ENCODE measurements at regions not wholly inside any gene's neighbourhood (a gene's known extent, or its start where the extent isn't known, plus 50 kb on each side); places are given as distances from the start of the nearest gene placed in this dataset.
"Not testable (repeated sequence)": the region's sequence is repeated elsewhere in the genome, so short reads cannot be mapped to it uniquely, and the experiment has no call there.

DNA sequence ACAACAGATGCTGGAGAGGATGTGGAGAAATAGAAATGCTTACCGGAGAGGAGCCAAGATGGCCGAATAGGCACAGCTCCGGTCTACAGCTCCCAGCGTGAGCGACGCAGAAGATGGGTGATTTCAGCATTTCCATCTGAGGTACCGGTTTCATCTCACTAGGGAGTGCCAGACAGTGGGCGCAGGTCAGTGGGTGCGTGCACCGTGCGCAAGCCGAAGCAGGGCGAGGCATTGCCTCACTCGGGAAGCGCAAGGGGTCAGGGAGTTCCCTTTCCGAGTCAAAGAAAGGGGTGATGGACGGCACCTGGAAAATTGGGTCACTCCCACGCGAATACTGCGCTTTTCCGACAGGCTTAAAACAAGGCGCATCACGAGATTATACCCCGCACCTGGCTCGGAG, 182.2 kb upstream of the CMC1 start:
- H3K9me3 Mint-ChIP-seq, H3K27me3 Mint-ChIP-seq, H3K27ac Mint-ChIP-seq, H3K4me1 Mint-ChIP-seq, H3K36me3 Mint-ChIP-seq, H3K4me3 Mint-ChIP-seq: not testable (repeated sequence)

DNA sequence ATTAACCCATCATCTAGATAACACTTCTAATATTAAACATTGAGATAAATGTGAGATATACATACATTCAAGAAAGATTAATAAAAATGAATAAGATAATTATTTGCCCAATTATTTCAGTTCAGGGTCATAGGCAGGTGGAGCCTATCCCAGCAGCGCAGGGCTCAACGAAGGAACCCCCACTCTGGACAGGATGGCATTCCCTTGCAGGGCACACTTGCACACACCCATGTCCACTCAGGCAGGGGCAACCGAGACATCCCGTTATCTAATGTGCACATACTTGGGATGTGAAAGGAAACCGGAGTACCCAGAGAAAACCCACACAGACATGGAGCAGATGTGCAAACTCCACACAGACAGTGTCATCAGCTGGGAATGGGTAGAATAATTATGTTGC, 175.4 kb upstream of the CMC1 start:
- H3K4me3 Mint-ChIP-seq = no peak overlapping the region
- H3K9me3 Mint-ChIP-seq = peaks cover 0 to 9% (median 7%) of the 10 kb centered on the region in 3 donors
- no peaks in the 10 kb centered on the region for H3K36me3 Mint-ChIP-seq
- no peaks in the 10 kb centered on the region for H3K4me1 Mint-ChIP-seq
- no peaks in the 10 kb centered on the region for H3K27me3 Mint-ChIP-seq
- H3K27ac Mint-ChIP-seq = no peak overlapping the region

DNA sequence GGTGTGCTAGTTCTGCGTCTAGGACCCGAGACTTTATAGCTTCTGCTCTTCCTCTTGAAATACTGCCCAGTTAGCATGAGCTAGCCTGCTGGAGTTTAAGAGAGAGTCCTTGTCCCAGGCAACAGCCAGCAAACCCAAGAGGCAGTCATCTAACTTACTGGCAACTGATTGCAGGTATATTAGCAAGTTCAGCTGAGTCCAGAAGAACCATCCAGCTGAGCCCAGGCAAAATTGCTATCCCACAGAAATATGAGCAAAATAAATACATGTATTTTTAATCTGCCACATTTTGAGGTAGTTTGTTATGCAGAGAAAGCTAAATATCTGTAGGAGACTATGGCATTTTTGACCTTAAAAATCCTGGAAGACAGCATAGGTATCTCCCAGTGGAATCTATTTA, 174.4 kb upstream of the CMC1 start:
- no peaks in the 10 kb centered on the region for H3K4me1 Mint-ChIP-seq

DNA sequence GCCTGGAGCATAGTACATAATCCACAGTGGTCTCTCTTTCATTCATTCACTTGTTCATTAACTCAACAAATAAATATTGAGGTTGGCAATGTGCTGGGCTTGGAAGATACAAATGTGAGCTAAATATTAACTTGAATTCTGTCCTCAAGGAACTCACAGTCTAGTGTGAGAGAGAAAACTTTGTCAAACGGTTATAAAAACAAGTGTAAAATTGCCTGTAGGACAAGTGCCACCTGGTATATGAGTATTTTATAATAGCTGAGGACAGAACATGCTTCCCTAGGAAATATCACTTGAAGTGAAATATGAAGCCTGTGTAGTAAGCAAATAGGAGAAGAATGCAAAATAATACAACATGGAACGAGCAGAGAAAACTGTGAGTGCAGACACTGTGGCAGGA, 173.1 kb upstream of the CMC1 start:
- Mint-ChIP-seq H3K36me3 (no peaks in the 10 kb centered on the region), H3K27ac (no peak overlapping the region), H3K4me1 (no peaks in the 10 kb centered on the region), H3K4me3 (no peak overlapping the region), H3K27me3 (no peaks in the 10 kb centered on the region), H3K9me3 (peaks cover 0 to 9% (median 7%) of the 10 kb centered on the region in 3 donors)

More for the DNA sequence above, 174.4 kb upstream of the CMC1 start:
- Mint-ChIP-seq H3K9me3 (peaks cover 0 to 9% (median 7%) of the 10 kb centered on the region in 3 donors), H3K27ac (no peak overlapping the region), H3K36me3 (no peaks in the 10 kb centered on the region), H3K4me3 (no peak overlapping the region), H3K27me3 (no peaks in the 10 kb centered on the region)

DNA sequence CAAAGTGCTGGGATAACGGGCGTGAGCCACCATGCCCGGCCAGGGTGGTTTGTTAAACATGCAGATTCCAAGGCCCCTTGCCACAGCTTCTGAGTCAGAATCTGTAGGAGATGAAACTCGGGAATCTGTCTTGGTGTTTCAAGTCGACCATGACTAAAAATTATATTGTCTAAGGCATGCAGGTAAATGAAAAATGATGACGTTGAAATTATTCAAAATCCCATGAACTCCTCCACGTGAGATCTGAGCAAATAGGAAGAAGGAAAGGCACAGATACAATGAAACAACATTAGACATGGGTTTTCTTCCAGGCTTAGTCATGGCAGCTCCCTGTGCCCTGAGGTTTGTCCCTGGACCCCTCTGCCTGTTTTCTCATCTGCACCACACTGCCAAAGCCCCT, 172.0 kb upstream of the CMC1 start:
- no peaks in the 10 kb centered on the region for H3K36me3 Mint-ChIP-seq
- H3K4me1 Mint-ChIP-seq = no peaks in the 10 kb centered on the region
- H3K4me3 Mint-ChIP-seq = no peak overlapping the region
- peaks cover 0 to 9% (median 7%) of the 10 kb centered on the region in 3 donors for H3K9me3 Mint-ChIP-seq
- no peaks in the 10 kb centered on the region for H3K27me3 Mint-ChIP-seq
- no peak overlapping the region for H3K27ac Mint-ChIP-seq

DNA sequence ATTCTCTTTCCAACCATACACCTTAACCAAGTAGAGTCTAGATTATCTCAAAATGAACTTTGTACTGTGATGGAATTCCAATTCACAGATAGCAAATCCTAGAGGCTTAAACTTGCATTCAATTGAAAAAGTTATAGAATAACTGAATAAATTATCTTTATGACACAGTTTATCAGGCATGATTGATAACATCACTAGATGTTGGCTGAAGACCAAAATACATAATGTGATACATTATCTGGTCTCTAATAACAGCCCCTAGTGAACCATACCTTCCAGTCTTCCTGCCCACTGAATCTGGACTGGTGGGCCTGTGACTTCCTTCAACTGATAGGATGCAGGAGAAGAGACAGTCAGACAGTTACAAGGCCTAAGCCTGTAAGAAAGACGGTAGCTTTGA, 165.2 kb upstream of the CMC1 start:
- H3K4me1 Mint-ChIP-seq = no peaks in the 10 kb centered on the region
- H3K27ac Mint-ChIP-seq = no peak overlapping the region
- H3K36me3 Mint-ChIP-seq = no peaks in the 10 kb centered on the region
- H3K27me3 Mint-ChIP-seq = no peaks in the 10 kb centered on the region
- H3K9me3 Mint-ChIP-seq = peaks cover 0 to 2% (median 0%) of the 10 kb centered on the region in 3 donors
- no peak overlapping the region for H3K4me3 Mint-ChIP-seq

DNA sequence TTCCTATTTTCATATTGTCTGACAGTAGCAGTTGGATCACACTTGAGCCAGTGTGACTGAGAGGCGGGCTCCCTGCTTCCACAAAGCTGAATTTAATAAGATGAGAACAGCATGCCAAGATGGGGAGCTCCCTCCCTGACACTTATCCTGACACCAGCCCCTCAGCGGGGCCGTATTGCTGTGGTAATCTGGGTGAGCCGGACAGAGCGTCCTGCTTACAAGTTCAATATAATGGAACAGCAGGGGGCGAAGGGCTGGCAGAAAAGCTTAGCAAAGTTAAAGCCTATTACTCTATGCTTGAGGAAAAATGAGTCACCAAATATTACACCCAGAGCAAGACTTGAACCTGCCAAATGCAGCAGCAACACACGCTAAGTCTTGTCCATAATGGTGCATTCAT, 163.8 kb upstream of the CMC1 start:
- Mint-ChIP-seq H3K27me3 (no peaks in the 10 kb centered on the region), H3K4me3 (no peak overlapping the region), H3K9me3 (peaks cover 0 to 2% (median 0%) of the 10 kb centered on the region in 3 donors), H3K27ac (no peak overlapping the region), H3K4me1 (no peaks in the 10 kb centered on the region), H3K36me3 (no peaks in the 10 kb centered on the region)

DNA sequence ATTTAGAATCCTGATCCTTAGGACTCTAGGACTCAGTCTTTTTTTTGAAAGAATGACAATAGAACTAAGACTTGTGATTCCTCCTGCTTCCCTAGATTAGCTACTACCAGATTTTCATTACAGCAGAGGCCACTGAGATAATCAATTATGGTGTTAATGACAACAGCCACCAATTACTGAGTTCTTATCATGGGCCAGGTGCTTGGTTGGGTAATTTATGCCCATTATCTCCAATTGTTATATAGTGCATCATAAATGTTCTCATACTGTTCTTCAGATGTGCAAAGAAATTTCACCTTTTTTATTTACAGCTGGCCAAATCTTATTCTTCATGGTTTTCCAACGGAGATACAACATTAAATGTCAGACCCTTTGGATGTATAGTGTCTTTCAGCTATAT, 162.9 kb upstream of the CMC1 start:
- no peak overlapping the region for H3K4me3 Mint-ChIP-seq

DNA sequence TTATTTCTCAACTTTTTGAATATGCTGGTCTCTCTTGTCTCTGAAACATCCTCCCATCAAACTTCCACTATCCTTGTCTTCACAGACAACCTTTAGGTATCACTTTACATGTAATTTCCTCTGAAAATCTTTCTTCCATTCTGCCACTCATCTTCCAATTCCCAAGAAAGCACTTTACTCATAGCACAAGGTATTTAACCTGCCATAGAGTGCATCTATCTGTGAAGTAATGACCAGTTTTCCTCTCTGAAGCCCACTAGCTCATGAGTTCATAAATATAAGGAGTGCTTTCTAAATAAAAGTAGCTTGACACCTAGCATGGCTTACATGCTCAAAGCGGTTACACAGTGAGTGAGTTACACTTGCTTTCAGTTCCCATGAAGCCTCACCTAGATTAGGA, 160.7 kb upstream of the CMC1 start:
- H3K36me3 Mint-ChIP-seq = no peaks in the 10 kb centered on the region
- no peak overlapping the region for H3K4me3 Mint-ChIP-seq
- H3K27me3 Mint-ChIP-seq = no peaks in the 10 kb centered on the region
- H3K4me1 Mint-ChIP-seq = no peaks in the 10 kb centered on the region
- no peak overlapping the region for H3K27ac Mint-ChIP-seq
- peaks cover 0 to 2% (median 0%) of the 10 kb centered on the region in 3 donors for H3K9me3 Mint-ChIP-seq

More for the DNA sequence above, 162.9 kb upstream of the CMC1 start:
- Mint-ChIP-seq H3K27me3 (no peaks in the 10 kb centered on the region), H3K27ac (no peak overlapping the region), H3K9me3 (peaks cover 0 to 2% (median 0%) of the 10 kb centered on the region in 3 donors), H3K36me3 (no peaks in the 10 kb centered on the region), H3K4me1 (no peaks in the 10 kb centered on the region)

DNA sequence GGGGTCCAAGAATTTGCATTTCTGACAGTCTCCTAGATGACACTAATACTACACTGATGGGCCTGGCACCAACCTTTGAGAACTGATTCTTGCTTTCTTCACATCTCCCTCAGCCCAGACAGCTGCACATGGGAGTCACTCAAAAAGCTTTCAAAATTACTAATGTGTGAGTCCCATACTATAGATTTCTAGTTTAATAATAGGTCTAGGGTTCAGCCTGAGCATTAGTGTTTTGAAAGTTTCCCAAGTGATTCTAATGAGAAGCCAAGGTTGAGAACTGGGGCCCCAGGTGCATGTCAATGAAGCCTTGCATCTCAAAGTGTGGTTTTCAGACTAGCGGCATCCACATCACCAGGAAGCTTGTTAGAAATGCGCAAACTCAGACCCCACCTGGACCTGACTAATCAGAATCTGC, 159.9 kb upstream of the CMC1 start:
- H3K9me3 Mint-ChIP-seq = peaks cover 0 to 2% (median 0%) of the 10 kb centered on the region in 3 donors
- H3K4me3 Mint-ChIP-seq = no peak overlapping the region
- H3K36me3 Mint-ChIP-seq = no peaks in the 10 kb centered on the region
- no peaks in the 10 kb centered on the region for H3K27me3 Mint-ChIP-seq
- no peaks in the 10 kb centered on the region for H3K4me1 Mint-ChIP-seq
- H3K27ac Mint-ChIP-seq = no peak overlapping the region

DNA sequence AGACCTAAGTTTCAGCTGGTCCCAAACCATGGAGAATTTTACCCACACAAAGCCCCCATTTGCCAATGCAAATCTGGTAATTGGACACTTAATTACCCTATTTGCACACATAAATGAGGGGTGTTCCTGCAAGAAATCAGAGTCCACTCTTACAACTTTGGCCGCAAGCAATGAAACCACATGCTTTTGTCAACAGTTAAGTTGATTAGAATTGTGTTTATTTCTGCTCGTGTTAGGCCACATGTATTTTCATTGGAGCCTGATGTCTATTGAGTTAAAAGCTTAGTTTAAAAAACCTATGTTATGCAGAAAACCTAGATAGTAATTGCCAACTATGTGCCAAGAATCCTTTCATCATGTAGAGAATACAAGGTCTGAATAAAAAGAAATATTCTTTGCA, 153.8 kb upstream of the CMC1 start:
- H3K27ac Mint-ChIP-seq = no peak overlapping the region
- H3K9me3 Mint-ChIP-seq = peaks cover under 1 to 3% (median 2%) of the 10 kb centered on the region in 3 donors
- no peaks in the 10 kb centered on the region for H3K4me1 Mint-ChIP-seq
- H3K4me3 Mint-ChIP-seq = no peak overlapping the region
- H3K27me3 Mint-ChIP-seq = peaks cover 2% of the 10 kb centered on the region
- H3K36me3 Mint-ChIP-seq = no peaks in the 10 kb centered on the region

DNA sequence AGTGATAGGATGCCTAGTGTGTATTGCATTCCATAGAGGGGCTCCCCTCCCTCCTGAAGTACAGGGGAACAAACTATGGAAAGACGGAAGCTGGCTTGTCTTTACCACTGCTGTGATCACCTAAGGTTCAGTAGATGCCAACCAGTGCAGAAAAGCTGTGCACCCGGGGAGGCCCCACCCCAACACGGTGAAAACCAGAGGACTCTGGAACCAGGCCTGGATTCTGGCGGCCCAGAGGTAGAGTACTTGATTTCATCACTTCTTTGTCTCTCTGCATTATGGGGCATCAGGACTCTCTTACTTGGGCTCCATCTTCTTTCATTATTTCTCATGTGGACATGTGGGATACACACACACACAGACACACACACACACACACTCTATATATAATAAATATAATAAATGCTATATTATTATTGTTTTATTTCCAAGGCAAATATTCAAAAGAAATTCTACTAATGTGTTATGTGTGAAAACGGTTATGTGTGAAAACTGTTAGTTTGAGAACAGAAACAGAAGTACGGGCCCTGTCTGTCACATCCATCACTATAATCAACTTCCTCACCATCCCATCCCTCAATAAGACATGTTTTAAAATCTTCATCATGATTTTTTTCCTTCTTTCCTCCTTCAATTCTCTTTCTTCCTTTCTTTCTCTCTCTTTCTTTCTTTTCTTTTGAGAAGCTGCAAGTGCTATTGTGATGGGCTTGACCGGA, 152.4 kb upstream of the CMC1 start:
- H3K9me3 Mint-ChIP-seq = peaks cover 3 to 13% (median 8%) of the 10 kb centered on the region in 3 donors
- no peaks in the 10 kb centered on the region for H3K4me1 Mint-ChIP-seq
- H3K4me3 Mint-ChIP-seq = no peak overlapping the region
- H3K27ac Mint-ChIP-seq = no peak overlapping the region
- no peaks in the 10 kb centered on the region for H3K36me3 Mint-ChIP-seq
- peaks cover 2% of the 10 kb centered on the region for H3K27me3 Mint-ChIP-seq

DNA sequence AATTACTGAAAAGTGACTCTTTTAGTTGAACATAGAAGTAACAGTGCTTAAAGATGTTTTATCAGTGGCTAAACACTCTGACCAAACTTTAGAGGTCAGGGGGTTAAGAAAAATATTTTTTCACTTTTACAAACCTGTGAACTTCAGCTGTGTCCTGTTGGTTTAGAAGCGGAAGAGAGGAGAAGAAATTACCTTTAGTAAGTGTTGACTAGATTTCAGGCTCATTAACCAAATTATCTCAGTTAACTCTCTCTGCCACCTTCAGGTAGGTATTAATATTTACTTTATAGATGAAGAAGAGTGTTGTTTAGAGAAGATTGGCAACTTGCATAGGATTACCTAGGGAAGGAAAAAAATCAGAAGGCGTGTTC, 151.9 kb upstream of the CMC1 start:
- Mint-ChIP-seq H3K36me3 (peaks cover 2% of the 10 kb centered on the region), H3K27ac (no peak overlapping the region), H3K27me3 (peaks cover 2% of the 10 kb centered on the region), H3K4me3 (no peak overlapping the region), H3K4me1 (no peaks in the 10 kb centered on the region), H3K9me3 (peaks cover 3 to 17% (median 10%) of the 10 kb centered on the region in 3 donors)

DNA sequence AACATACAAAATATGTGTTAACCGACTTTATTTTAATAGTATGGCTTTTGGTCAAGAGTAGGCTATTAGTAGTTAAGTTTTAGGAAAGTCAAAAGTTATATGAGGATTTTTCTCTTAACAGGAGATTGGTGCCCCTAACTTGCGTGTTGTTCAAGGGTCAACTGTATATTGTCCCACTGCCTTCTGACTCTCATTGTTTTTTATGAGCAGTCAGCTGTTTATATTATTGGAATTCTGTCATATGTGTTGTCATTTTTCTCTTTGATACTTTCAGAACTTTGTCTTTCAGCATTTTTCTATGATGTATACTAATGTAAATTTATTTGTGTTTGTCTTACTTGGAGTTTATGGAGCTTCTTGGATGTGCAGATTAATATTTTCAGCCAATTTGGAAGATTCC, 142.1 kb upstream of the CMC1 start:
- H3K36me3 Mint-ChIP-seq = peaks cover under 1% of the 10 kb centered on the region
- H3K4me3 Mint-ChIP-seq = no peak overlapping the region
- no peaks in the 10 kb centered on the region for H3K27me3 Mint-ChIP-seq
- no peak overlapping the region for H3K27ac Mint-ChIP-seq
- peaks cover 0 to 21% (median 4%) of the 10 kb centered on the region in 3 donors for H3K9me3 Mint-ChIP-seq
- no peaks in the 10 kb centered on the region for H3K4me1 Mint-ChIP-seq

DNA sequence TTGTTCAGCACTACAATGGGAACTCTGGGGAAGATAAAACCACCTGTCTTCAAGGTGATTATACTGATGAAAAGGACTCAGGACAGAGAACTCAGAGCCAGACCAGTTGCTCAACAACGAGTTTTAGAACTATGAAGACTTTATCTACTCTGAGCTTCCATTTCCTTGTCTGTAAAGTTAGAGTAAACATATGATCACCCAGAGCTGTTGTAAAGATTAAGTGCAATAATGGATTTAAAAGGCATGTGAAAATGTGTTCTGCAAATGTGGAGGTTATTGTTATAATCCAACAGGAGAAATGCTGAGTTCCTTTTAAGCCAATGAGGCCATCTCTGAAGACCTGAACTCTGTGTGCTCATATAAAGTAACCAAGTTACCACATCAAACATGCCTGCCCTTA, 139.7 kb upstream of the CMC1 start:
- Mint-ChIP-seq H3K27ac (no peak overlapping the region), H3K27me3 (no peaks in the 10 kb centered on the region), H3K36me3 (no peaks in the 10 kb centered on the region), H3K9me3 (peaks cover 0 to 20% (median 4%) of the 10 kb centered on the region in 3 donors), H3K4me3 (no peak overlapping the region), H3K4me1 (no peaks in the 10 kb centered on the region)

DNA sequence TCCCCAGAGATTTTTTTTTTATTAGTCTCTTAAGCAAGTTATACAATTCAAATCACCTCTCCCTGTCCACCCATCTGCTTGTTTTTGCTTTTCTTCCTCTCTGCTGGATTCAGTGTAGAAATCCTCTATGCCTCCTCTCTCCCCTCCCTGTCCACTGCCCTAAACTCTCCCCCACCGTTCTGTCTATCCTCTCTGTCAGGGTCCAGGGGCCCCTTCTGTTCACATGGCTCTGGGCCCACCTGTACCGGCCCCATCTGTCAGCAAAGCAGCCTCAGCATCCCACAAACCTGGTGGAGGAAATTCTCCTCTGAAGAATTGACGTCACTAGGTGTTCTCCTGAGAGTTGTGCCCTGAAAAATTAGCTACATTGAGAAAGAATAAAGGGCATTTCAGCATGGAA, 137.6 kb upstream of the CMC1 start:
- no peaks in the 10 kb centered on the region for H3K27me3 Mint-ChIP-seq
- peaks cover 0 to 16% (median 2%) of the 10 kb centered on the region in 3 donors for H3K9me3 Mint-ChIP-seq
- no peak overlapping the region for H3K4me3 Mint-ChIP-seq
- H3K36me3 Mint-ChIP-seq = no peaks in the 10 kb centered on the region
- H3K27ac Mint-ChIP-seq = no peak overlapping the region
- H3K4me1 Mint-ChIP-seq = no peaks in the 10 kb centered on the region

All from IgD-negative memory B cell (primary cell).